Gastrocnemius medialis (tissue), 4 donors: ENCODE measurements at regions not wholly inside any gene's neighbourhood (a gene's known extent, or its start where the extent isn't known, plus 50 kb on each side); places are given as distances from the start of the nearest gene placed in this dataset.
"Not testable (repeated sequence)": the region's sequence is repeated elsewhere in the genome, so short reads cannot be mapped to it uniquely, and the experiment has no call there.

Experiments
- ATAC-seq, 2 donors: fragments of 150-250 bp; one replicate each; pipeline ENCODE4 v1.9.1; 2016
- DNase-seq, 2 donors: peaks; one replicate each; pipeline ENCODE4 v3.0.0-alpha.2; 2019
- H3K27ac ChIP-seq, 4 donors: fragments of 200-600 bp; sonication (generic); 1 replicate in 1 of 4; 2 replicates in 3 of 4; pipeline ENCODE4 v1.5.1; 2016 to 2018; ENCODE audit warnings: mild to moderate bottlenecking in 2 of 4, moderate library complexity in 1 of 4
- H3K27me3 ChIP-seq, 3 donors: fragments of 200-600 bp; sonication (generic) in 2 of 3; 1 replicate in 1 of 3; 2 replicates in 2 of 3; pipeline versions ENCODE4 v1.5.1 to v1.6.0; 2016 to 2019; ENCODE audit warnings: mild to moderate bottlenecking in 1 of 3, moderate library complexity in 1 of 3
- H3K36me3 ChIP-seq, 2 donors: fragments of 200-600 bp; sonication (generic) in 1 of 2; one replicate each; pipeline ENCODE4 v1.5.1; 2017 to 2018
- H3K4me1 ChIP-seq, 2 donors: fragments of 200-600 bp; sonication (generic) in 1 of 2; one replicate each; pipeline ENCODE4 v1.5.1; 2016 to 2017; ENCODE audit warnings: mild to moderate bottlenecking in 2 of 2
- H3K4me3 ChIP-seq, 4 donors: fragments of 200-600 bp; sonication (generic) in 3 of 4; 1 replicate in 1 of 4; 2 replicates in 3 of 4; pipeline ENCODE4 v1.5.1; 2016 to 2019; ENCODE audit warnings: mild to moderate bottlenecking in 2 of 4
- H3K9me3 ChIP-seq, 3 donors: fragments of 200-600 bp; sonication (generic) in 2 of 3; 1 replicate in 1 of 3; 2 replicates in 2 of 3; pipeline ENCODE4 v1.5.1; 2016 to 2019
- CTCF ChIP-seq, 5 experiments: fragments of 450-650 bp in 3 of 5; fragments of 200-600 bp in 2 of 5; sonication (generic) in 2 of 5; IDR thresholded peaks in 4 of 5; conservative IDR thresholded peaks in 1 of 5; 1 replicate in 4 of 5; 2 replicates in 1 of 5; pipeline ENCODE4 v1.5.1; 2016 to 2019; ENCODE audit warnings: antibody characterized with exemption in 5 of 5, mild to moderate bottlenecking in 3 of 5, moderate library complexity in 3 of 5
- POLR2A ChIP-seq, 2 donors: fragments of 450-650 bp; IDR thresholded peaks; one replicate each; pipeline ENCODE4 v1.6.1; 2017; ENCODE audit warnings: antibody characterized with exemption in 2 of 2, mild to moderate bottlenecking in 2 of 2, moderate library complexity in 2 of 2
- in situ Hi-C, 4 donors: fragments of 200-750 bp; cut with MboI; loops; one replicate each; pipeline versions ENCODE4 v1.15.0 to v1.8.0; 2017; ENCODE audit warnings: low sequenced_read_pairs in 4 of 4
- intact Hi-C: fragments of 100-400 bp; cut with DNase I; formaldehyde crosslinking; loops from one replicate; pipeline ENCODE4 v1.15.1; 2023; ENCODE audit warnings: low total_unique reads

- TF ChIP-seq POLR2A (IDR thresholded peaks at IDR 0.05) (no peak), CTCF (IDR thresholded peaks at IDR 0.05 in 4 of 5, conservative IDR thresholded peaks at IDR 0.05 in 1 of 5) (no peak)
- DNase-seq = no peak
- intact Hi-C loops (no loop called here), in situ Hi-C loops (no loop called here)
- Histone ChIP-seq H3K4me1 (no peaks in the 10 kb centered on the region), H3K4me3 (no peak overlapping the region), H3K27me3 (no peaks in the 10 kb centered on the region), H3K27ac (no peak overlapping the region), H3K36me3 (no peaks in the 10 kb centered on the region), H3K9me3 (no peaks in the 10 kb centered on the region)
- ATAC-seq = no peak
Observed at GRCh38 chr18:53859764-53860163, 364.7 kb downstream of the MBD2 start.

GRCh38 chr18:53850902-53851301 lies 373.6 kb downstream of the MBD2 start:
- in situ Hi-C loops = no loop called here
- intact Hi-C loops = no loop called here
- ATAC-seq (no peak), DNase-seq (no peak)
- H3K4me3 ChIP-seq = no peak overlapping the region
- no peaks in the 10 kb centered on the region for H3K36me3 ChIP-seq
- no peaks in the 10 kb centered on the region for H3K4me1 ChIP-seq
- TF ChIP-seq POLR2A (IDR thresholded peaks at IDR 0.05) (no peak), CTCF (IDR thresholded peaks at IDR 0.05 in 4 of 5, conservative IDR thresholded peaks at IDR 0.05 in 1 of 5) (no peak)
- no peaks in the 10 kb centered on the region for H3K9me3 ChIP-seq
- no peak overlapping the region for H3K27ac ChIP-seq
- no peaks in the 10 kb centered on the region for H3K27me3 ChIP-seq

GRCh38 chr18:53843763-53844162 lies 380.7 kb downstream of the MBD2 start:
- Histone ChIP-seq H3K27me3 (no peaks in the 10 kb centered on the region), H3K4me1 (no peaks in the 10 kb centered on the region), H3K36me3 (no peaks in the 10 kb centered on the region), H3K4me3 (no peak overlapping the region), H3K27ac (no peak overlapping the region), H3K9me3 (no peaks in the 10 kb centered on the region)
- TF ChIP-seq CTCF (IDR thresholded peaks at IDR 0.05 in 4 of 5, conservative IDR thresholded peaks at IDR 0.05 in 1 of 5) = no peak
- TF ChIP-seq POLR2A (IDR thresholded peaks at IDR 0.05) = no peak
- ATAC-seq (no peak), DNase-seq (no peak)
- in situ Hi-C loops = no loop called here
- intact Hi-C loops = no loop called here

GRCh38 chr18:53843113-53843760 lies 381.2 kb downstream of the MBD2 start:
- Histone ChIP-seq H3K4me3 (no peak overlapping the region), H3K9me3 (no peaks in the 10 kb centered on the region), H3K27ac (no peak overlapping the region), H3K27me3 (no peaks in the 10 kb centered on the region), H3K4me1 (no peaks in the 10 kb centered on the region), H3K36me3 (no peaks in the 10 kb centered on the region)
- DNase-seq (no peak), ATAC-seq (no peak)
- no peak for TF ChIP-seq POLR2A (IDR thresholded peaks at IDR 0.05)
- TF ChIP-seq CTCF (IDR thresholded peaks at IDR 0.05 in 4 of 5, conservative IDR thresholded peaks at IDR 0.05 in 1 of 5) = no peak
- intact Hi-C loops (no loop called here), in situ Hi-C loops (no loop called here)

- no peak for TF ChIP-seq CTCF (IDR thresholded peaks at IDR 0.05 in 4 of 5, conservative IDR thresholded peaks at IDR 0.05 in 1 of 5)
- TF ChIP-seq POLR2A (IDR thresholded peaks at IDR 0.05) = no peak
- Histone ChIP-seq H3K27me3 (no peaks in the 10 kb centered on the region), H3K36me3 (no peaks in the 10 kb centered on the region), H3K27ac (no peak overlapping the region), H3K9me3 (no peaks in the 10 kb centered on the region), H3K4me1 (no peaks in the 10 kb centered on the region), H3K4me3 (no peak overlapping the region)
- intact Hi-C loops (no loop called here), in situ Hi-C loops (no loop called here)
- DNase-seq = no peak
- ATAC-seq = no peak
Observed at GRCh38 chr18:53838746-53839145, 385.7 kb downstream of the MBD2 start.

GRCh38 chr18:53821141-53821540 lies 403.3 kb downstream of the MBD2 start:
- ATAC-seq, H3K27me3 ChIP-seq, in situ Hi-C loops, H3K27ac ChIP-seq, H3K36me3 ChIP-seq, H3K9me3 ChIP-seq, intact Hi-C loops, H3K4me1 ChIP-seq, H3K4me3 ChIP-seq, DNase-seq: not testable (repeated sequence)
